GM21786 (cell line): ENCODE measurements at regions not wholly inside any gene's neighbourhood (a gene's known extent, or its start where the extent isn't known, plus 50 kb on each side); places are given as distances from the start of the nearest gene placed in this dataset.

Experiments
- ATAC-seq: cut with Tn5 transposase; IDR thresholded peaks from one replicate; pipeline ENCODE4 v1.9.1; 2021; ENCODE audit not compliant: unreplicated experiment

GRCh38 chr10:43864656-43865055 is 216.0 kb upstream of the ZNF32 start:
- ATAC-seq, result no peak

GRCh38 chr10:43863859-43864591 is 215.3 kb upstream of the ZNF32 start:
- no peak for ATAC-seq

GRCh38 chr10:43863270-43863669 is 214.6 kb upstream of the ZNF32 start:
- ATAC-seq, result no peak

- no peak for ATAC-seq
Observed at GRCh38 chr10:43862756-43863155, 214.1 kb upstream of the ZNF32 start.

- no peak for ATAC-seq
Observed at GRCh38 chr10:43861966-43862751, 213.5 kb upstream of the ZNF32 start.

- ATAC-seq, result no peak
Observed at GRCh38 chr10:43859016-43859525, 210.4 kb upstream of the ZNF32 start.

- ATAC-seq, result no peak
Observed at GRCh38 chr10:43857931-43858315, 209.2 kb upstream of the ZNF32 start.

- no peak for ATAC-seq
Observed at GRCh38 chr10:43857206-43857930, 208.7 kb upstream of the ZNF32 start.

- ATAC-seq, result no peak
Observed at GRCh38 chr10:43856299-43856698, 207.6 kb upstream of the ZNF32 start.

- no peak for ATAC-seq
Observed at GRCh38 chr10:43855667-43856210, 207.1 kb upstream of the ZNF32 start.

GRCh38 chr10:43854007-43854406 is 205.3 kb upstream of the ZNF32 start:
- ATAC-seq, result no peak

- no peak for ATAC-seq
Observed at GRCh38 chr10:43853369-43853768, 204.7 kb upstream of the ZNF32 start.

- ATAC-seq, result no peak
Observed at GRCh38 chr10:43852644-43853214, 204.0 kb upstream of the ZNF32 start.

- ATAC-seq, result no peak
Observed at GRCh38 chr10:43852149-43852548, 203.5 kb upstream of the ZNF32 start.

- no peak for ATAC-seq
Observed at GRCh38 chr10:43851030-43851429, 202.3 kb upstream of the ZNF32 start.

GRCh38 chr10:43849551-43849950 is 200.9 kb upstream of the ZNF32 start:
- ATAC-seq, result no peak

GRCh38 chr10:43846968-43847367 is 198.3 kb upstream of the ZNF32 start:
- ATAC-seq, result no peak

- ATAC-seq, result no peak
Observed at GRCh38 chr10:43846187-43846680, 197.6 kb upstream of the ZNF32 start.

GRCh38 chr10:43845121-43845520 is 196.4 kb upstream of the ZNF32 start:
- ATAC-seq, result no peak

- ATAC-seq, result no peak
Observed at GRCh38 chr10:43844221-43844620, 195.5 kb upstream of the ZNF32 start.
